ENCODE measurements at regions not wholly inside any gene's neighbourhood (a gene's known extent, or its start where the extent isn't known, plus 50 kb on each side); places are given as distances from the start of the nearest gene placed in this dataset.
"Not testable (repeated sequence)": the region's sequence is repeated elsewhere in the genome, so short reads cannot be mapped to it uniquely, and the experiment has no call there.

GRCh38 chr2:239801404-239802184, 223.5 kb downstream of the NDUFA10 start:
- no peak for DNase-seq

GRCh38 chr2:239800785-239801386, 224.3 kb downstream of the NDUFA10 start:
- DNase-seq: no peak

GRCh38 chr2:239797316-239797715, 227.8 kb downstream of the NDUFA10 start:
- DNase-seq: no peak

- DNase-seq: not testable (repeated sequence)
Observed at GRCh38 chr2:239795761-239796160, 229.4 kb downstream of the NDUFA10 start.

GRCh38 chr2:239793836-239794235, 231.3 kb downstream of the NDUFA10 start:
- no peak for DNase-seq

GRCh38 chr2:239793086-239793485, 232.1 kb downstream of the NDUFA10 start:
- DNase-seq: no peak

- DNase-seq: no peak
Observed at GRCh38 chr2:239792405-239793084, 232.6 kb downstream of the NDUFA10 start.

GRCh38 chr2:239791526-239792404, 233.4 kb downstream of the NDUFA10 start:
- DNase-seq: no peak

GRCh38 chr2:239790721-239791120, 234.4 kb downstream of the NDUFA10 start:
- no peak for DNase-seq

- no peak for DNase-seq
Observed at GRCh38 chr2:239790313-239790712, 234.8 kb downstream of the NDUFA10 start.

- no peak for DNase-seq
Observed at GRCh38 chr2:239789711-239790110, 235.4 kb downstream of the NDUFA10 start.

- no peak for DNase-seq
Observed at GRCh38 chr2:239788576-239789098, 236.5 kb downstream of the NDUFA10 start.

GRCh38 chr2:239787538-239788050, 237.5 kb downstream of the NDUFA10 start:
- no peak for DNase-seq

GRCh38 chr2:239786791-239787190, 238.4 kb downstream of the NDUFA10 start:
- DNase-seq: no peak

- DNase-seq: no peak
Observed at GRCh38 chr2:239781454-239781853, 243.7 kb downstream of the NDUFA10 start.

GRCh38 chr2:239780236-239780994, 244.7 kb downstream of the NDUFA10 start:
- no peak for DNase-seq

GRCh38 chr2:239779584-239779983, 245.6 kb downstream of the NDUFA10 start:
- DNase-seq: no peak

- DNase-seq: no peak
Observed at GRCh38 chr2:239778861-239779558, 246.1 kb downstream of the NDUFA10 start.

GRCh38 chr2:239778042-239778851, 246.9 kb downstream of the NDUFA10 start:
- DNase-seq: no peak

- no peak for DNase-seq
Observed at GRCh38 chr2:239777219-239777618, 247.9 kb downstream of the NDUFA10 start.
